Hepatocyte (in vitro differentiated cells): ENCODE measurements at regions not wholly inside any gene's neighbourhood (a gene's known extent, or its start where the extent isn't known, plus 50 kb on each side); places are given as distances from the start of the nearest gene placed in this dataset.

Experiments
- EZH2 ChIP-seq: fragments of 200-600 bp; sonication (generic); IDR thresholded peaks from 2 replicates; pipeline ENCODE4 v1.6.1; 2016; ENCODE audit warnings: antibody characterized with exemption, mild to moderate bottlenecking, borderline replicate concordance
- EZH2phosphoT487 ChIP-seq: fragments of 200-600 bp; sonication (generic); IDR thresholded peaks from one replicate; pipeline ENCODE4 v1.6.1; 2018; ENCODE audit warnings: antibody characterized with exemption, mild to moderate bottlenecking, low read depth, moderate library complexity; ENCODE audit not compliant: unreplicated experiment, severe bottlenecking
- TF ChIP-seq, protein P1 (sequence below): fragments of 200-600 bp; sonication (generic); IDR thresholded peaks from 2 replicates; pipeline ENCODE4 v1.5.1; 2016; ENCODE audit warnings: antibody characterized with exemption, mild to moderate bottlenecking; ENCODE audit not compliant: poor library complexity

DNA sequence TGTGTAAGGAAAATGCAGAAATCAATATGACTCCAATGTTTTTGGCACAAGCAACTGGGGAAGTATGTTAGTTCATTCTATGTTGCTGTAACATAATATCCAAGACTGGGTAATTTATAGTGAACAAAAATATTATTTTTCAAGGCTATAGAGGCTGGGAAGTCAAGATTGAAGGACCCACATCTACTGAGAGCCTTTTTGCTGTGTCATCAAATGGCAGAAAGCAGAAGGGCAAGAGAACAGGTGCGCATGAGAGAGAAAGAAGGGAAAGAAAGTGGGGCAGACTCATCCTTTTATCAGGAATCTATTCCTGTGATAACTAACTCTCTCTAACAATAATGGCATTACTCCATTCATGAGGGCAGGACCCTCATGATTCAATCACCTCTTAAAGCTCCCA, 237.2 kb downstream of the FAT4 start:
- TF ChIP-seq, protein P1, sequence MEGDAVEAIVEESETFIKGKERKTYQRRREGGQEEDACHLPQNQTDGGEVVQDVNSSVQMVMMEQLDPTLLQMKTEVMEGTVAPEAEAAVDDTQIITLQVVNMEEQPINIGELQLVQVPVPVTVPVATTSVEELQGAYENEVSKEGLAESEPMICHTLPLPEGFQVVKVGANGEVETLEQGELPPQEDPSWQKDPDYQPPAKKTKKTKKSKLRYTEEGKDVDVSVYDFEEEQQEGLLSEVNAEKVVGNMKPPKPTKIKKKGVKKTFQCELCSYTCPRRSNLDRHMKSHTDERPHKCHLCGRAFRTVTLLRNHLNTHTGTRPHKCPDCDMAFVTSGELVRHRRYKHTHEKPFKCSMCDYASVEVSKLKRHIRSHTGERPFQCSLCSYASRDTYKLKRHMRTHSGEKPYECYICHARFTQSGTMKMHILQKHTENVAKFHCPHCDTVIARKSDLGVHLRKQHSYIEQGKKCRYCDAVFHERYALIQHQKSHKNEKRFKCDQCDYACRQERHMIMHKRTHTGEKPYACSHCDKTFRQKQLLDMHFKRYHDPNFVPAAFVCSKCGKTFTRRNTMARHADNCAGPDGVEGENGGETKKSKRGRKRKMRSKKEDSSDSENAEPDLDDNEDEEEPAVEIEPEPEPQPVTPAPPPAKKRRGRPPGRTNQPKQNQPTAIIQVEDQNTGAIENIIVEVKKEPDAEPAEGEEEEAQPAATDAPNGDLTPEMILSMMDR = no peak
- TF ChIP-seq EZH2 (no peak), EZH2phosphoT487 (no peak)
